ENCODE measurements at regions not wholly inside any gene's neighbourhood (a gene's known extent, or its start where the extent isn't known, plus 50 kb on each side); places are given as distances from the start of the nearest gene placed in this dataset.

- TF ChIP-seq, protein P1, sequence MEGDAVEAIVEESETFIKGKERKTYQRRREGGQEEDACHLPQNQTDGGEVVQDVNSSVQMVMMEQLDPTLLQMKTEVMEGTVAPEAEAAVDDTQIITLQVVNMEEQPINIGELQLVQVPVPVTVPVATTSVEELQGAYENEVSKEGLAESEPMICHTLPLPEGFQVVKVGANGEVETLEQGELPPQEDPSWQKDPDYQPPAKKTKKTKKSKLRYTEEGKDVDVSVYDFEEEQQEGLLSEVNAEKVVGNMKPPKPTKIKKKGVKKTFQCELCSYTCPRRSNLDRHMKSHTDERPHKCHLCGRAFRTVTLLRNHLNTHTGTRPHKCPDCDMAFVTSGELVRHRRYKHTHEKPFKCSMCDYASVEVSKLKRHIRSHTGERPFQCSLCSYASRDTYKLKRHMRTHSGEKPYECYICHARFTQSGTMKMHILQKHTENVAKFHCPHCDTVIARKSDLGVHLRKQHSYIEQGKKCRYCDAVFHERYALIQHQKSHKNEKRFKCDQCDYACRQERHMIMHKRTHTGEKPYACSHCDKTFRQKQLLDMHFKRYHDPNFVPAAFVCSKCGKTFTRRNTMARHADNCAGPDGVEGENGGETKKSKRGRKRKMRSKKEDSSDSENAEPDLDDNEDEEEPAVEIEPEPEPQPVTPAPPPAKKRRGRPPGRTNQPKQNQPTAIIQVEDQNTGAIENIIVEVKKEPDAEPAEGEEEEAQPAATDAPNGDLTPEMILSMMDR (IDR thresholded peaks at IDR 0.05), result no peak
- no peaks in the 10 kb centered on the region for H3K27me3 ChIP-seq
- H3K9me3 ChIP-seq, result no peaks in the 10 kb centered on the region
- no peaks in the 10 kb centered on the region for H3K36me3 ChIP-seq
- no peaks in the 10 kb centered on the region for H3K4me1 ChIP-seq (ENCODE audit: control insufficient read depth in 1 of 2, insufficient read depth in 1 of 2, low read depth in 1 of 2, low read length in 1 of 2)
- no peak overlapping the region for H3K4me3 ChIP-seq (ENCODE audit: low read depth in 1 of 2, low read length in 1 of 2)
- H3K27ac ChIP-seq, result no peak overlapping the region
Observed at GRCh38 chr13:37490176-37490779, 108.3 kb downstream of the POSTN start.

DNA sequence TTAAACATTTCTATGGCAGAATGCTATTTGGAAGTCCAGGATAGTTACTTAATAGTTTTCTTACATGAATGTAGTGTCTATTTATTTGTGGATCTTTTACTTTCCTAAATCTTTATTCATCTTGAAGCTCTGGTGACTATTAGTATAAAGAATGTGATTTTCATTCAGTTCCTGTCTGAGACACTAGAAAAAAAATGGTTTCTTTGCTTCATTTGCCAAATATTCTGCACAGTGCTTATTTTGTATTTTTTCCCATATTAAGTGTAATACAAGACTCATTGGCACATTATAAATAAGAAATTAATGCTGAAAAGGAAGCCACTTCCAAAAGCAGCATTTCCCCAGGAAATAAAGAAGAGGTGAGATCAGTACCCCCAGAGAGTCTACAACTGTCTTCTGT is 109.8 kb downstream of the POSTN start:
- Histone ChIP-seq H3K4me1 (ENCODE audit: control insufficient read depth in 1 of 2, insufficient read depth in 1 of 2, low read depth in 1 of 2, low read length in 1 of 2) (no peaks in the 10 kb centered on the region), H3K27ac (no peak overlapping the region)
- TF ChIP-seq, protein P1 (IDR thresholded peaks at IDR 0.05), result no peak

GRCh38 chr13:37486171-37486681 is 112.3 kb downstream of the POSTN start:
- Histone ChIP-seq H3K4me3 (ENCODE audit: low read depth in 1 of 2, low read length in 1 of 2) (no peak overlapping the region), H3K27ac (no peak overlapping the region), H3K9me3 (no peaks in the 10 kb centered on the region), H3K4me1 (ENCODE audit: control insufficient read depth in 1 of 2, insufficient read depth in 1 of 2, low read depth in 1 of 2, low read length in 1 of 2) (no peaks in the 10 kb centered on the region), H3K27me3 (no peaks in the 10 kb centered on the region), H3K36me3 (no peaks in the 10 kb centered on the region)
- TF ChIP-seq, protein P1 (IDR thresholded peaks at IDR 0.05), result no peak

More for the DNA sequence above, 109.8 kb downstream of the POSTN start:
- no peaks in the 10 kb centered on the region for H3K27me3 ChIP-seq
- H3K9me3 ChIP-seq, result no peaks in the 10 kb centered on the region
- no peak overlapping the region for H3K4me3 ChIP-seq (ENCODE audit: low read depth in 1 of 2, low read length in 1 of 2)
- no peaks in the 10 kb centered on the region for H3K36me3 ChIP-seq

GRCh38 chr13:37485756-37486155 is 112.8 kb downstream of the POSTN start:
- Histone ChIP-seq H3K9me3 (no peaks in the 10 kb centered on the region), H3K4me1 (ENCODE audit: control insufficient read depth in 1 of 2, insufficient read depth in 1 of 2, low read depth in 1 of 2, low read length in 1 of 2) (no peaks in the 10 kb centered on the region), H3K4me3 (ENCODE audit: low read depth in 1 of 2, low read length in 1 of 2) (no peak overlapping the region), H3K27ac (no peak overlapping the region), H3K36me3 (no peaks in the 10 kb centered on the region), H3K27me3 (no peaks in the 10 kb centered on the region)
- TF ChIP-seq, protein P1 (IDR thresholded peaks at IDR 0.05), result no peak

DNA sequence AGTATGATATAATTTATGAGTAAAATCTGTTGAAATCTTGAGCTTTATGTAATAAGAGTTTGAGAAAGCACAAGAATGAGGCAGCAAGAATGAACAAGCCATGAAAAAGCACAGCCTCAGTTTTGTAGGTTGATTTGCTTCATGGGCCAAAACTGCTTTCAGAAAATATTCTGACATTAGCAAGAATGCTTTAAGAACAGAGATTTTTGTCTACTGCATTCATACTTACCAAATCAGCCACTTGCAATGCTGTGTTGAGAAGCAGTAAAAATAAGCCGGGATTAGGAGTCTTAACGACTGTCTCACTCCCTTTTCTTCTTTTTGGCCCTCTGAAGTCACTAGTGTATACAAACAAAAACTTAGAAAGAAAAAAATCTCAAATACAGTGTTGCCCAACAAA is 114.5 kb downstream of the POSTN start:
- Histone ChIP-seq H3K4me1 (ENCODE audit: control insufficient read depth in 1 of 2, insufficient read depth in 1 of 2, low read depth in 1 of 2, low read length in 1 of 2) (no peaks in the 10 kb centered on the region), H3K9me3 (no peaks in the 10 kb centered on the region), H3K27ac (no peak overlapping the region), H3K27me3 (no peaks in the 10 kb centered on the region), H3K36me3 (no peaks in the 10 kb centered on the region), H3K4me3 (ENCODE audit: low read depth in 1 of 2, low read length in 1 of 2) (no peak overlapping the region)
- TF ChIP-seq, protein P1 (IDR thresholded peaks at IDR 0.05), result no peak
